ENCODE measurements at regions not wholly inside any gene's neighbourhood (a gene's known extent, or its start where the extent isn't known, plus 50 kb on each side); places are given as distances from the start of the nearest gene placed in this dataset.
A peak's percentile ranks its signal among the peaks of the same experiment; 100 is the strongest.

DNA sequence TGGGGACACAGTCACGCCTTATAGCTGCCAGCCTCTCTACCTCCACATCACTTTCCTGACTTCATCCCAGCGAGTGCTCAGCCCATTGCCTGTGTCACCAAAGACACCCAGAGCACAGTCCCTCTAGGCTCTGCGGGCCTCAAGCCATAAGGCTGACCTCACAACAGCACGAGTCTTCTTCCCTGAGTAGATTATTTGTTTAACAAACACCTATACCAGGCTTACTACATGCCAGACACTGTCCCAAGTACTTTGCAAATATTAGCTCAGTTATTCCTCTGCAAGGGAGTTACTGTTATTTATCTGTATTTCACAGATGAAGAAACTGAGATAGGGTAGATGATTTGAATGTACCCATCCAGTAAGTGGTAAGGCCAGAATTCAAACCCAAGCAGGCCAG lies 504.3 kb downstream of the COG6 start:
- Mint-ChIP-seq H3K4me3 (no peak overlapping the region), H3K4me1 (no peaks in the 10 kb centered on the region)
- CTCF ChIA-PET: interaction anchor here (0.6 kb wide), 1 partner anchor 91 kb away, joined by 3 read pairs; no protein-coding TSS in a partner anchor

DNA sequence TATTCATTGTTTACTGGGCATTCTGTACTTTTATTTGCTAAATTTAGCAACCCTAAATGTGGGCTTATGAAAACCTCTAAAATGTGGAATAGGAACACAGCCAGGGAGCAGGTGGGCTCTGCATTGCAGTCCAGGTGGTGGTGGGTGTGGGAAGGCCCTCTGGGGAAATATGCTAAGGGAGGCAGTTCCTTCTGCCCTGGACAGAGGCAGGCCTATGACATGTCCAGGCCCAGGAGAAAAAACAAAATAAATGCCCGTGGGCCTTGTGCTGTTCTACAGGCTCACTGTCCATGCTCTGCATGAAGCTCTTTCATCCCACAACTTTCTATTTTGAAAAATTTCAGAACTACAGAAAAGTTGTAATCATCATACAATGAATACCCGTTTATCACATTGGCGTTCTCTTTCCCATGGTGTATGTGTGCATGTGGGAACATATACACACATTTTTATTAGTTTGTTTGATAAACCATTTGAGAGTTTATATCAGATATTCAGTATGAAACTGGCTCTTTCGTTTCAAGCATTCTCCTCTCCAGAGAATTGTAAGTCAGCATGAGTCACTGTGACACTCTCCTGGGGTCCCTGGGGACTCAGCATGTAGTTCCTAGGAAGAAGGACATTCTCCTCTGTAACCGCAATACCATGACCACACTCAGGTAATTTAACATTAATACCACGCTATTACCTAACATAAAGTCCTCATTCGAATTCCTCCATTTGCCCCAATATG lies 505.3 kb downstream of the COG6 start:
- Mint-ChIP-seq H3K27ac (no peak overlapping the region), H3K4me3 (no peak overlapping the region), H3K9me3 (no peaks in the 10 kb centered on the region), H3K27me3 (no peaks in the 10 kb centered on the region), H3K4me1 (peaks cover 0 to 8% (median 6%) of the 10 kb centered on the region in 3 donors), H3K36me3 (peaks cover 0 to 3% (median 0%) of the 10 kb centered on the region in 3 donors)
- DNase-seq: no peak
- H3K27ac ChIP-seq (ENCODE audit: low read depth, low read length): no peak overlapping the region
- no peaks in the 10 kb centered on the region for H3K36me3 ChIP-seq (ENCODE audit: insufficient read depth, low read length)
- H3K9me3 ChIP-seq (ENCODE audit: low read length): no peaks in the 10 kb centered on the region
- ChIA-PET POLR2A (no interaction called here), CTCF (interaction anchor here (1.0 kb wide), 1 partner anchor 91 kb away, joined by 3 read pairs; no protein-coding TSS in a partner anchor)
- no peak overlapping the region for H3K4me3 ChIP-seq (ENCODE audit: low read length)
- H3K4me1 ChIP-seq (ENCODE audit: insufficient read depth, low read length): no peaks in the 10 kb centered on the region
- H3K27me3 ChIP-seq (ENCODE audit: insufficient read depth, low read length, poor library complexity, severe bottlenecking): no peaks in the 10 kb centered on the region

More for the DNA sequence above, 504.3 kb downstream of the COG6 start:
- H3K36me3 ChIP-seq (ENCODE audit: insufficient read depth, low read length): no peaks in the 10 kb centered on the region
- POLR2A ChIA-PET: no interaction called here
- peak overlapping the region in 1 of 8 donors; percentile 11 for H3K27ac Mint-ChIP-seq
- H3K27ac ChIP-seq (ENCODE audit: low read depth, low read length): no peak overlapping the region
- H3K36me3 Mint-ChIP-seq: peaks cover 0 to 3% (median 0%) of the 10 kb centered on the region in 3 donors
- no peaks in the 10 kb centered on the region for H3K27me3 Mint-ChIP-seq
- no peaks in the 10 kb centered on the region for H3K4me1 ChIP-seq (ENCODE audit: insufficient read depth, low read length)
- H3K4me3 ChIP-seq (ENCODE audit: low read length): no peak overlapping the region
- H3K9me3 Mint-ChIP-seq: no peaks in the 10 kb centered on the region
- DNase-seq: no peak
- no peaks in the 10 kb centered on the region for H3K9me3 ChIP-seq (ENCODE audit: low read length)
- H3K27me3 ChIP-seq (ENCODE audit: insufficient read depth, low read length, poor library complexity, severe bottlenecking): no peaks in the 10 kb centered on the region

DNA sequence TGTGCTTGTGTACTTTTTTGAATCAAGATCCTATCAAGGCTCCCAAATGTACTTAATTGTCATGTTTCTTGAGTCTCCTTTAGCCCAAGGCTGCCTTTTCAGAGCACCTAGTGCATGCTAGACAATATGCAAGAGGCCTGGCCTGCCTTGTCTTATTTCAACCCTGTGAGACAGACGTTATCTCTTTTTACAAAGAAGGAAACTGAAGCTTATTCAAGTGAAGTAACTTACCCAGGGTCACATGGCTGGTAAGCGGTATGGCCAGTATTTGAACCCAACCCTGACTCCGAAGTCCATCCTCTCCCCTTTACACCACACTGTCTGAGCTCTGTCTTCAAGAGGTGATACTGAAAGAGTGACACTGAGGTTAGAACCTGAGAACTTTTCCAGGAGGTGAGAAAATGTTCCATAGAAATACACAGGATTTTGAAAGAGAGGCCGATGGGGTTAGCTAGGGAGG lies 505.1 kb downstream of the FOXO1 start:
- H3K4me1 ChIP-seq (ENCODE audit: insufficient read depth, low read length): peaks cover 5% of the 10 kb centered on the region
- no peak overlapping the region for H3K27ac Mint-ChIP-seq
- H3K36me3 Mint-ChIP-seq: peaks cover 0 to 3% (median under 1%) of the 10 kb centered on the region in 3 donors
- H3K9me3 Mint-ChIP-seq: no peaks in the 10 kb centered on the region
- ChIA-PET POLR2A (no interaction called here), CTCF (interaction anchor here (0.9 to 1.0 kb wide), 2 partner anchors 8 to 92 kb away, joined by 3 to 4 read pairs; no protein-coding TSS in a partner anchor)
- H3K9me3 ChIP-seq (ENCODE audit: low read length): no peaks in the 10 kb centered on the region
- no peak overlapping the region for H3K27ac ChIP-seq (ENCODE audit: low read depth, low read length)
- DNase-seq: no peak
- H3K27me3 Mint-ChIP-seq: no peaks in the 10 kb centered on the region
- H3K4me1 Mint-ChIP-seq: peaks cover under 1 to 14% (median 11%) of the 10 kb centered on the region in 3 donors
- H3K4me3 ChIP-seq (ENCODE audit: low read length): no peak overlapping the region
- no peaks in the 10 kb centered on the region for H3K27me3 ChIP-seq (ENCODE audit: insufficient read depth, low read length, poor library complexity, severe bottlenecking)
- H3K36me3 ChIP-seq (ENCODE audit: insufficient read depth, low read length): no peaks in the 10 kb centered on the region
- H3K4me3 Mint-ChIP-seq: no peak overlapping the region

DNA sequence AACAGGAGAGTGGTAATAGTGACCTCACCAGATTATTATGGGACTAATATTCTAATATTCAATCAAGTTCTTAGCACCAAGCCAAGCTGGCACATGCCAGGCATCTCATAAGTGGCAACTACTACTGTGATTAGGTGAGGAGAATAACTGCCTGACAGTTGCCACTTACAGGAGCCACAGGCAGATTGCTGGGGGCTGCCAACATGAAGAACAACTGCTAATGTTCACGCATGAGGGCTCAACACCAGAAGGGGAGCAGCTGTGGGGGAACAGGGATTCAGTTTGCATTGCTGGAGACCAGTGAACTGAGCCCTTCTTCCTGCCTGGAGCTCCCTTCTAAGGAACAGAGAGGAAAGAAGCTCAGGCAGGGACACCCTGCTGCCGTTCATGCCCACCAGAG lies 504.5 kb downstream of the FOXO1 start:
- H3K9me3 Mint-ChIP-seq: no peaks in the 10 kb centered on the region
- H3K27me3 ChIP-seq (ENCODE audit: insufficient read depth, low read length, poor library complexity, severe bottlenecking): no peaks in the 10 kb centered on the region
- H3K9me3 ChIP-seq (ENCODE audit: low read length): no peaks in the 10 kb centered on the region
- ChIA-PET POLR2A (no interaction called here), CTCF (interaction anchor here (0.9 to 1.0 kb wide), 2 partner anchors 9 to 93 kb away, joined by 3 to 4 read pairs; no protein-coding TSS in a partner anchor)
- H3K4me3 Mint-ChIP-seq: no peak overlapping the region
- peaks cover 3 to 18% (median 14%) of the 10 kb centered on the region in 3 donors for H3K4me1 Mint-ChIP-seq
- DNase-seq: no peak
- H3K27me3 Mint-ChIP-seq: no peaks in the 10 kb centered on the region
- H3K4me3 ChIP-seq (ENCODE audit: low read length): no peak overlapping the region
- H3K27ac ChIP-seq (ENCODE audit: low read depth, low read length): no peak overlapping the region
- H3K4me1 ChIP-seq (ENCODE audit: insufficient read depth, low read length): peaks cover 10% of the 10 kb centered on the region
- H3K27ac Mint-ChIP-seq: no peak overlapping the region
- H3K36me3 ChIP-seq (ENCODE audit: insufficient read depth, low read length): no peaks in the 10 kb centered on the region
- peaks cover 0 to 3% (median 1%) of the 10 kb centered on the region in 3 donors for H3K36me3 Mint-ChIP-seq

DNA sequence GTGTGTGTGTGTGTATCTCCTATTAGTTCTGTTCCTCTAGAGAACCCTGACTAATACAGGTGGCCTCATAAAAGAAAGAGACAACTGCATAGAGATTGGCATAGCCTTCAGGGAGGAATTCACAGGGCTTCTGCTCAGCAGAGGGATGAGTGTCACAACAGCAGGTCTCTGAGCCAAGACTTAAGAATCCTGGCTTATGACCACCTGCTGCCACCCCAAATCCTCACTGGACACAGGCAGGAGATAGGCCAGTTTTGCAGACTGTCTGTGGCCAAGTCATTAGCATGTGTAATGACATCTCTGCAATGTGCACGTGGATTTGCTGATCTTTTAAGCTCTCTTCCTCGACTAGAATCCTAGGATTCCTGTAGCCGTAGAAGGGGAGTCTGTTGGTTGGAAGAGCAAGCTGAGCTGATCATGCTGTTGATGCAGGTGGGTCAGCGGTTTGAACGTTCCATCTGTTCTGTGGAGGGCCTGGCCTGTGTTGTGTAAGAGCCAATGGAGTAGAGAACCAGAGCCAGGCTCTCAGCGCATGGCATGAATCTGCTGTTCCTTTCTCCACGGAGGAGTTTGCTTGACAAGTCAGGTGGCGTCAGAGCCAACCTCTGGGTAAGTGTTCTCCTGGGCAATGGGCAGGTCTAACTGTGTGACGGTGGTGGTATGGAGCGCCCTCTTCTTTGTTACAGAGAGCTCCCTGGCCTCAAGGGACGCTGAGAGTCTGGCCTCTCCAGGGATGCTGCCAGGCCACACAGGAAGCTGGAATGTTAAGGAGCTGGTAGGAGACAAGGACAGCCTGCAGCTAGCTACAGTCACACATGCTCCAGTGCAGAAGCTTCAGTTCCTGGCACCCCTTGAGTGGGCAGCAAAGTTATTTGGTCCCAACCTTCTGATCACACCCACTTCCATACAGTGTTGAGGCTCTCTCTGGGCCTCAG lies 503.1 kb downstream of the FOXO1 start:
- Histone ChIP-seq H3K9me3 (ENCODE audit: low read length) (no peaks in the 10 kb centered on the region), H3K27me3 (ENCODE audit: insufficient read depth, low read length, poor library complexity, severe bottlenecking) (no peaks in the 10 kb centered on the region), H3K4me3 (ENCODE audit: low read length) (no peak overlapping the region), H3K4me1 (ENCODE audit: insufficient read depth, low read length) (peaks cover 12% of the 10 kb centered on the region), H3K27ac (ENCODE audit: low read depth, low read length) (no peak overlapping the region), H3K36me3 (ENCODE audit: insufficient read depth, low read length) (no peaks in the 10 kb centered on the region)
- H3K4me3 Mint-ChIP-seq: no peak overlapping the region
- peaks cover 0 to 7% (median 1%) of the 10 kb centered on the region in 3 donors for H3K36me3 Mint-ChIP-seq
- DNase-seq: no peak
- ChIA-PET POLR2A (no interaction called here), CTCF (no interaction called here)
- peak overlapping the region in 2 of 8 donors; percentile 19 to 43 for H3K27ac Mint-ChIP-seq
- peaks cover 3 to 18% (median 14%) of the 10 kb centered on the region in 3 donors for H3K4me1 Mint-ChIP-seq
- no peaks in the 10 kb centered on the region for H3K9me3 Mint-ChIP-seq
- no peaks in the 10 kb centered on the region for H3K27me3 Mint-ChIP-seq

DNA sequence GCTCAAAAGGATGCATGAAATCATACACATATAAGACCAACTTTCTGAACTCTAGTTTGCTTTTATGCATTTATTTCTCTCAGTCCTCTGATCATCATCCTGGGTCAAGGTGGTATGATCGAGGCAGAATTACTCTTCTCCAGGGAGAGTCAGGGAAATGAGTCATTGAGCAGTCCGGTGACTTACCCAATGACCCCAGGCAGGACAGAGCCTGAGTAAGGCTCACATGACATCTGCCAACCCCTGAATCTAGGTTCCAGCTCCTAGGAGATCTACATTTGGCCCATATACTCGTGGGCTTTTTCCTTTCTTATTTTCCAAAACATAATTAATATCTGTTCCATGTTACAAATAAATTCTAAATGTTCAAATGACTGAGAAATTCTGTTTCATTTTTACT lies 502.3 kb downstream of the FOXO1 start:
- DNase-seq: no peak
- Histone ChIP-seq H3K4me3 (ENCODE audit: low read length) (no peak overlapping the region), H3K36me3 (ENCODE audit: insufficient read depth, low read length) (no peaks in the 10 kb centered on the region), H3K27me3 (ENCODE audit: insufficient read depth, low read length, poor library complexity, severe bottlenecking) (no peaks in the 10 kb centered on the region), H3K4me1 (ENCODE audit: insufficient read depth, low read length) (peaks cover 12% of the 10 kb centered on the region), H3K27ac (ENCODE audit: low read depth, low read length) (no peak overlapping the region), H3K9me3 (ENCODE audit: low read length) (no peaks in the 10 kb centered on the region)
- peaks cover 0 to 7% (median 1%) of the 10 kb centered on the region in 3 donors for H3K36me3 Mint-ChIP-seq
- no peak overlapping the region for H3K4me3 Mint-ChIP-seq
- no peaks in the 10 kb centered on the region for H3K9me3 Mint-ChIP-seq
- peaks cover 3 to 18% (median 16%) of the 10 kb centered on the region in 3 donors for H3K4me1 Mint-ChIP-seq
- no peaks in the 10 kb centered on the region for H3K27me3 Mint-ChIP-seq
- CTCF ChIA-PET: no interaction called here
- H3K27ac Mint-ChIP-seq: peak overlapping the region in 1 of 8 donors; percentile 43
- POLR2A ChIA-PET: no interaction called here

DNA sequence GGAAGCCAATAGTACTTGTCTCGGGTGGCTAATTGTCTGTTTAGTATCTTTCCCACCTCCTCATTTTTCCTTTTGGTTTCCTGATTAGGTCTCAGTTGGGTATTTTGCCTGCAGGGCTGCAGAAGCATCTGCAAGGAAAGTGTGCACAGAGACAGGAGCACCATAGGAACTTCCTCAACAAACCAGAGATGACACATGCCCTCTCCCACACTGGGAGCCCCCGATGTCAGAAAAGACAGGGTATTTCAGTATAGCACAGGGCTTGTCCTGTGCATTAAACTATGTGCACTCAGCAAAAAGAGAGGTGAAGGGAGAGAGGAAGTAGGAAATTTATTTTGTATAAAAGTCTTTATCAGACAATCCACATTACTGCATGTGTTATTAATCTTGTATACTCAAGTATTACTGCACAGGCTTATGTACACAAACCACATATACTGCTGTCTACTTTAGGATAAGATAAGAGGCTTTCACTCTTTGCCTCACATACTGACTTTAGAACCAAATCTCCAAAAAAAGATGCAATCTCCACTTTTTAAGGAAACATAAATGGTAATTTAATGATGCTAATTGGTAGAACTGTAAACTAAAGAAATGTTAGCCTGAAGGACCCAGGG lies 501.0 kb downstream of the FOXO1 start:
- Histone ChIP-seq H3K4me3 (ENCODE audit: low read length) (no peak overlapping the region), H3K9me3 (ENCODE audit: low read length) (no peaks in the 10 kb centered on the region), H3K4me1 (ENCODE audit: insufficient read depth, low read length) (peaks cover 12% of the 10 kb centered on the region), H3K27ac (ENCODE audit: low read depth, low read length) (no peak overlapping the region), H3K27me3 (ENCODE audit: insufficient read depth, low read length, poor library complexity, severe bottlenecking) (no peaks in the 10 kb centered on the region), H3K36me3 (ENCODE audit: insufficient read depth, low read length) (no peaks in the 10 kb centered on the region)
- Mint-ChIP-seq H3K27me3 (no peaks in the 10 kb centered on the region), H3K4me1 (peaks cover 5 to 19% (median 18%) of the 10 kb centered on the region in 3 donors), H3K4me3 (no peak overlapping the region), H3K9me3 (no peaks in the 10 kb centered on the region), H3K36me3 (peaks cover 0 to 4% (median 1%) of the 10 kb centered on the region in 3 donors), H3K27ac (peak overlapping the region in 1 of 8 donors; percentile 37)
- CTCF ChIA-PET: no interaction called here
- no peak for DNase-seq
- POLR2A ChIA-PET: no interaction called here

Measured in CD8-positive, alpha-beta memory T cell (primary cell).